NB4 (cell line): ENCODE measurements at regions not wholly inside any gene's neighbourhood (a gene's known extent, or its start where the extent isn't known, plus 50 kb on each side); places are given as distances from the start of the nearest gene placed in this dataset.

Experiments used
- POLR2A ChIP-seq: IDR thresholded peaks from 2 replicates; pipeline ENCODE4 v1.6.1; 2011; ENCODE audit warnings: mild to moderate bottlenecking; ENCODE audit not compliant: insufficient read length; ENCODE audit errors: extremely low read depth
- TF ChIP-seq, protein P1 (sequence below): IDR thresholded peaks from one replicate; pipeline ENCODE4 v1.5.1; 2012; ENCODE audit warnings: low read depth, low read length
- TF ChIP-seq, protein P2 (sequence below): IDR thresholded peaks from 2 replicates; pipeline ENCODE4 v1.6.1; 2011; ENCODE audit warnings: low read depth, low read length

DNA sequence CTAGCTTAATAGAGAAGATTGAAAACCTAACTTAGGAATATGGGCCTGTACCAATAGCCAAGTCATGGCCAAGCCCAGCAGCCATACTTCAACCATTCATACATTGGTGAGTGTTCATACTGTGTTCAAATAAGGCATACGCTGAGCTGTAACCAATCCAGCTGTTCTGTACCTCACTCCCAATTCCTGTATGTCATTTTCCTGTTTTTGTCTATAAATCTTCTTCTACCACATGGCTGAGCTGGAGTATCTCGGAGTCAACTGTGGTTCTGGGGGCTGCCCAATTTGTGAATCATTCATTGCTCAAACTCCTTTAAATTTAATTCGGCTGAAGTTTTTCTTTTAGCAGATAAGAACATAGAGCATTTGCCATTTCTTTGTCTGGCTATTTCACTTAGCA, 195.3 kb upstream of the ANKRD50 start:
- TF ChIP-seq, protein P1, sequence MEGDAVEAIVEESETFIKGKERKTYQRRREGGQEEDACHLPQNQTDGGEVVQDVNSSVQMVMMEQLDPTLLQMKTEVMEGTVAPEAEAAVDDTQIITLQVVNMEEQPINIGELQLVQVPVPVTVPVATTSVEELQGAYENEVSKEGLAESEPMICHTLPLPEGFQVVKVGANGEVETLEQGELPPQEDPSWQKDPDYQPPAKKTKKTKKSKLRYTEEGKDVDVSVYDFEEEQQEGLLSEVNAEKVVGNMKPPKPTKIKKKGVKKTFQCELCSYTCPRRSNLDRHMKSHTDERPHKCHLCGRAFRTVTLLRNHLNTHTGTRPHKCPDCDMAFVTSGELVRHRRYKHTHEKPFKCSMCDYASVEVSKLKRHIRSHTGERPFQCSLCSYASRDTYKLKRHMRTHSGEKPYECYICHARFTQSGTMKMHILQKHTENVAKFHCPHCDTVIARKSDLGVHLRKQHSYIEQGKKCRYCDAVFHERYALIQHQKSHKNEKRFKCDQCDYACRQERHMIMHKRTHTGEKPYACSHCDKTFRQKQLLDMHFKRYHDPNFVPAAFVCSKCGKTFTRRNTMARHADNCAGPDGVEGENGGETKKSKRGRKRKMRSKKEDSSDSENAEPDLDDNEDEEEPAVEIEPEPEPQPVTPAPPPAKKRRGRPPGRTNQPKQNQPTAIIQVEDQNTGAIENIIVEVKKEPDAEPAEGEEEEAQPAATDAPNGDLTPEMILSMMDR: no peak
- TF ChIP-seq POLR2A: no peak
- TF ChIP-seq, protein P2, sequence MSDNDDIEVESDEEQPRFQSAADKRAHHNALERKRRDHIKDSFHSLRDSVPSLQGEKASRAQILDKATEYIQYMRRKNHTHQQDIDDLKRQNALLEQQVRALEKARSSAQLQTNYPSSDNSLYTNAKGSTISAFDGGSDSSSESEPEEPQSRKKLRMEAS: no peak
